GM20000 (cell line): ENCODE measurements at regions not wholly inside any gene's neighbourhood (a gene's known extent, or its start where the extent isn't known, plus 50 kb on each side); places are given as distances from the start of the nearest gene placed in this dataset.

Experiments
- DNase-seq: peaks from one replicate; pipeline ENCODE4 v3.0.0; 2012; ENCODE audit warnings: low spot score
- CTCF ChIP-seq: IDR thresholded peaks from 2 replicates; pipeline ENCODE4 v1.5.1; 2012; ENCODE audit warnings: mild to moderate bottlenecking, control low read depth; ENCODE audit errors: extremely low read depth, missing control alignments

DNA sequence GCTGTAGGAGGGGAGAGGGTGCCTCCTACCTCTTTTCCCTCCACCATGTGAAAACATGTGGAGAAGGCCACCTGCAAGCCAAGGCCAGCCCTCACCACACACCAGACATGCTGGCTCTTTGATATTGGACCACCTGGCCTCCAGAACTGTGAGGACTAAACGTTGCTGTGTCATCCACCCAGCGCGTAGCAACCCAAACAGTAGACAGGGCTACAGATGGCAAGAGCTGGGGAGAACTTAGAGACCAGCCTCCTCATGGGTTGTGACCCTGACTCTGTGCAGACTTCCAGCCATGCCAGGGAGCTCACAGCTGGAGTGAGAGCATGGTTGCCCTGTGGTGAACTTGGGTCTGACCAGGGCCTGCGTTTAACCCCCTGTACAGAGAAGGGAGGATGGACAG, 195.9 kb upstream of the CST7 start:
- TF ChIP-seq CTCF, result no peak
- DNase-seq, result no peak

- TF ChIP-seq CTCF, result no peak
- DNase-seq, result no peak
Measured at GRCh38 chr20:24754691-24755090, 194.4 kb upstream of the CST7 start.

- TF ChIP-seq CTCF, result no peak
- no peak for DNase-seq
Measured at GRCh38 chr20:24755411-24755922, 193.6 kb upstream of the CST7 start.

DNA sequence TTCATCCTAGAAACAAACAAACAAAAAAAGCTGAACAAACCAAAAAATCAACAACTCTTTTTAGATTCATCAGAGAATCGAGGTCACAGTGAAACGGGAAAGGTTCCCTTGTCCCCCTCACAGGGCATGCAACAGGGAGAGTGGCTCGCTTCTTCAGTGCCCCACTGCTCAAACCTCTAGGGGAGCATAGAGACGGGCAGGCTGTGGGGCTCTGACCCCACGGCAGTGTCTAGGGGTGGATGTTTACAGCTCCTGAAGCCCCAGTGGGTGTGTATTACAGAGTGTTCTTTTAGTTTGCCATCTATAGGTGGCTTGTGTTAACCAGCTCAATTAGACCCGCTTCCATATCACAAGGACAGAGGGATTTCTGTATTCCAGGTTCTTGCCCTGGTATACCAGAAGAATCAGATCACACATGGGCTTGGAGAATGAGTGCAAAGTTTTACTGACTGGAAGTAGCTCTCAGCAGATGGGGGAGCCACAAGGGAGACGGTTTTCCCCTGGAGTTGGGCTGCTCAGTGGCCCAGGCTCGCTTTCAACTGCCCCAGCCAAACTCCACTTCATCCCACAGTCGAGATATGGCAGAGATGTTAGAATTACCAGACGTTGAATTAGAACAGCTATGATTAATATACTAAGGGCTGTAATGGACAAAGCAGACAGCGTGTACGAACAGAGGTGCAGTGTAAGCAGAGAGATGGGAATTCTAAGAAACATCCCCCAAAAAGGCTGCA, 192.6 kb upstream of the CST7 start:
- TF ChIP-seq CTCF, result no peak
- no peak for DNase-seq

DNA sequence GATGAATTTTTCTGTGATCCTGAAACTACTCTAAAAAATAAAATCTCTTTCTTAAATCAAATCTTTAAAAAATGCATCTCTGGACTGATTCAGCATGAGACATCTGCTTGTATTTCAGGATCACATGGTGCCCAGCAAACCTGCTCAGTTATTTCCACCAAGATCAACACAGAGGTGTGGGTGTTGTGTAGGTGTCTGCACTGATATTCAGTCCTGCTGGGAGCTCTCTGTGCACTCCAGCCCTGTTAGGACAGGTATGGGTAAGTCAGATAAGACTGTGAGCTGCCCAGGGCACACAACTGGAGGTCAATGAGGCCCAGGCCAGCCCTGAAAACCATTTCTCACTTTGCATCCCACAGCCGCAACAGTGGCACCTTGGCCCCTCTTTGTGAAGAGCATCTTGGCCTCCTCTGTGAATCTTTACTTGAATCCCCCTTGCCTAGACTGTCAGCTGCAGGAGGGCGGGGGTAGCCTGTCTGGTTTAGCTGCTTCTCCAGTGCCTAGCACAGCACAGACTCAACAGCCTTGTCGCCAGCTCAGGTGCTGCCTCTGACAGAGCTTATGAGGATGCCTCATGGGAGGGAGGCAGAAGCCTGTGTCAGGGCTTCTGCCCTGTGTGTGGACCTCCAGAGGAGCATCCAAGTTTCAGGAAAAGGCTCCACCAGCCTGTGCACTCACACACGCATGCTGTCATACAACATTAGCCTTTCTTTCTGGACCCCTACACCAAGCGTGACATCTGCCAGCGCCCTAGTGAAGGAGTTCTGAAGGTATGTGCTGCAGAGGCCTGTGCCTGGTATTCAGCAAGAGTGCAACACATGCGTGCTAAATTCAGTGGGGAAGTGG, 187.6 kb upstream of the CST7 start:
- no peak for DNase-seq
- TF ChIP-seq CTCF, result no peak

DNA sequence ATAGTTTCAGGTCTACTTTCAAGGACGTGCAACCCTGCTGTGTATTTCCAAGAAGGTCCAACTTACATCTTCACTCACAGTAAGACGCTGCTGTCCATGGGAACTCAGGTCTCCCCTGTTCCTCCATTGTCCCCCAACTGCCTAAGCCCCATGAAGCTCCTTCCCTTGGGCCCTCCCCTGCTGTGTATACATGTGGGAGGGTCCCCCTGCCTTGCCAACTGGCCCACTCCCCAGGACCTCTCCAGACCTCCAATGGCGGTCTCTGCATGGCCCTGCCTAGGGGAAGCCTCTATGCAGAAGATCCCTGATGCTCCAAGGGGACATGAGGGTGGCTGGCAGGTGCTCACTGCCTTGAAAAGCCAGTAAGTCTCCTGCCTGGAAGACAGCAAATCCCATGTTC, 186.7 kb upstream of the CST7 start:
- no peak for TF ChIP-seq CTCF
- DNase-seq, result no peak

- DNase-seq, result no peak
- TF ChIP-seq CTCF, result no peak
Measured at GRCh38 chr20:24762791-24763350, 186.2 kb upstream of the CST7 start.
